Activated naive CD4-positive, alpha-beta T cell treated with anti-CD3 and anti-CD28 coated beads, Interleukin-2, amount 50 U/mL, for 72 hours (primary cell): ENCODE measurements at regions not wholly inside any gene's neighbourhood (a gene's known extent, or its start where the extent isn't known, plus 50 kb on each side); places are given as distances from the start of the nearest gene placed in this dataset.

ENCODE experiments used
- ATAC-seq, 2 donors: fragments of 150-1000 bp; cut with Tn5 transposase; 2 replicates each; pipeline ENCODE4 v1.10.0; 2021; ENCODE audit warnings: mild to moderate bottlenecking in 2 of 2, moderate library complexity in 2 of 2
- DNase-seq, 2 donors: peaks; one replicate each; pipeline ENCODE4 v3.0.0; 2021 to 2022; ENCODE audit warnings: low spot score in 2 of 2
- H3K27ac Mint-ChIP-seq, 2 donors: one replicate each; pipeline ENCODE4 v1.8.0; 2022; ENCODE audit warnings: mild to moderate bottlenecking in 2 of 2, mixed read lengths in 2 of 2
- H3K36me3 Mint-ChIP-seq, 2 donors: one replicate each; pipeline ENCODE4 v1.8.0; 2022; ENCODE audit warnings: mixed read lengths in 2 of 2
- H3K9me3 Mint-ChIP-seq, 2 donors: one replicate each; pipeline ENCODE4 v1.8.0; 2022; ENCODE audit warnings: mixed read lengths in 2 of 2

- no peak for ATAC-seq
- H3K9me3 Mint-ChIP-seq, result no peaks in the 10 kb centered on the region
- H3K27ac Mint-ChIP-seq, result no peak overlapping the region
- H3K36me3 Mint-ChIP-seq, result no peaks in the 10 kb centered on the region
- no peak for DNase-seq
Measured at GRCh38 chr15:91716536-91716935, 137.0 kb upstream of the SLCO3A1 start.

GRCh38 chr15:91717811-91718210, 135.7 kb upstream of the SLCO3A1 start:
- Mint-ChIP-seq H3K9me3 (no peaks in the 10 kb centered on the region), H3K27ac (no peak overlapping the region), H3K36me3 (no peaks in the 10 kb centered on the region)
- DNase-seq (no peak), ATAC-seq (no peak)

- Mint-ChIP-seq H3K9me3 (no peaks in the 10 kb centered on the region), H3K36me3 (no peaks in the 10 kb centered on the region), H3K27ac (no peak overlapping the region)
- ATAC-seq (no peak), DNase-seq (no peak)
Measured at GRCh38 chr15:91723959-91724358, 129.5 kb upstream of the SLCO3A1 start.

- ATAC-seq (no peak), DNase-seq (no peak)
- no peaks in the 10 kb centered on the region for H3K36me3 Mint-ChIP-seq
- H3K27ac Mint-ChIP-seq, result no peak overlapping the region
- H3K9me3 Mint-ChIP-seq, result no peaks in the 10 kb centered on the region
Measured at GRCh38 chr15:91733661-91734060, 119.8 kb upstream of the SLCO3A1 start.

GRCh38 chr15:91737151-91737818, 116.2 kb upstream of the SLCO3A1 start:
- Mint-ChIP-seq H3K9me3 (no peaks in the 10 kb centered on the region), H3K27ac (no peak overlapping the region), H3K36me3 (no peaks in the 10 kb centered on the region)
- ATAC-seq, result no peak
- no peak for DNase-seq

- DNase-seq (no peak), ATAC-seq (no peak)
- Mint-ChIP-seq H3K36me3 (peaks cover 0 to 4% of the 10 kb centered on the region in 2 donors), H3K27ac (no peak overlapping the region), H3K9me3 (no peaks in the 10 kb centered on the region)
Measured at GRCh38 chr15:91741986-91742385, 111.5 kb upstream of the SLCO3A1 start.

- peaks cover 6 to 10% of the 10 kb centered on the region in 2 donors for H3K9me3 Mint-ChIP-seq
- H3K27ac Mint-ChIP-seq, result no peak overlapping the region
- no peak for ATAC-seq
- no peaks in the 10 kb centered on the region for H3K36me3 Mint-ChIP-seq
- no peak for DNase-seq
Measured at GRCh38 chr15:91751611-91752010, 101.9 kb upstream of the SLCO3A1 start.

GRCh38 chr15:91752081-91752785, 101.3 kb upstream of the SLCO3A1 start:
- no peaks in the 10 kb centered on the region for H3K36me3 Mint-ChIP-seq
- ATAC-seq (no peak), DNase-seq (no peak)

GRCh38 chr15:91759560-91759959, 93.9 kb upstream of the SLCO3A1 start:
- ATAC-seq (no peak), DNase-seq (no peak)
- no peak overlapping the region for H3K27ac Mint-ChIP-seq
- H3K36me3 Mint-ChIP-seq, result no peaks in the 10 kb centered on the region
- H3K9me3 Mint-ChIP-seq, result no peaks in the 10 kb centered on the region

More at GRCh38 chr15:91752081-91752785, 101.3 kb upstream of the SLCO3A1 start:
- Mint-ChIP-seq H3K9me3 (peaks cover 6 to 10% of the 10 kb centered on the region in 2 donors), H3K27ac (no peak overlapping the region)

- no peak for DNase-seq
- Mint-ChIP-seq H3K36me3 (no peaks in the 10 kb centered on the region), H3K9me3 (no peaks in the 10 kb centered on the region), H3K27ac (no peak overlapping the region)
- no peak for ATAC-seq
Measured at GRCh38 chr15:91765660-91766059, 87.8 kb upstream of the SLCO3A1 start.

- no peak for ATAC-seq
- DNase-seq, result no peak
- Mint-ChIP-seq H3K27ac (no peak overlapping the region), H3K36me3 (no peaks in the 10 kb centered on the region), H3K9me3 (no peaks in the 10 kb centered on the region)
Measured at GRCh38 chr15:91769476-91769875, 84.0 kb upstream of the SLCO3A1 start.

GRCh38 chr15:91769894-91770293, 83.6 kb upstream of the SLCO3A1 start:
- ATAC-seq (no peak), DNase-seq (no peak)
- Mint-ChIP-seq H3K36me3 (no peaks in the 10 kb centered on the region), H3K27ac (no peak overlapping the region), H3K9me3 (no peaks in the 10 kb centered on the region)

- ATAC-seq, result no peak
- no peak for DNase-seq
- Mint-ChIP-seq H3K9me3 (no peaks in the 10 kb centered on the region), H3K36me3 (no peaks in the 10 kb centered on the region), H3K27ac (no peak overlapping the region)
Measured at GRCh38 chr15:91776104-91776503, 77.4 kb upstream of the SLCO3A1 start.

- H3K27ac Mint-ChIP-seq, result no peak overlapping the region
- no peaks in the 10 kb centered on the region for H3K36me3 Mint-ChIP-seq
- ATAC-seq, result no peak
- no peak for DNase-seq
- no peaks in the 10 kb centered on the region for H3K9me3 Mint-ChIP-seq
Measured at GRCh38 chr15:91779960-91780359, 73.5 kb upstream of the SLCO3A1 start.

GRCh38 chr15:91780387-91780786, 73.1 kb upstream of the SLCO3A1 start:
- Mint-ChIP-seq H3K9me3 (no peaks in the 10 kb centered on the region), H3K27ac (no peak overlapping the region), H3K36me3 (no peaks in the 10 kb centered on the region)
- no peak for ATAC-seq
- DNase-seq, result no peak

- Mint-ChIP-seq H3K27ac (no peak overlapping the region), H3K9me3 (no peaks in the 10 kb centered on the region), H3K36me3 (no peaks in the 10 kb centered on the region)
- DNase-seq (no peak), ATAC-seq (no peak)
Measured at GRCh38 chr15:91782221-91782620, 71.3 kb upstream of the SLCO3A1 start.

- DNase-seq, result no peak
- Mint-ChIP-seq H3K36me3 (no peaks in the 10 kb centered on the region), H3K9me3 (no peaks in the 10 kb centered on the region), H3K27ac (no peak overlapping the region)
- ATAC-seq, result no peak
Measured at GRCh38 chr15:91783008-91783407, 70.5 kb upstream of the SLCO3A1 start.

- DNase-seq (no peak), ATAC-seq (no peak)
- no peaks in the 10 kb centered on the region for H3K9me3 Mint-ChIP-seq
- no peak overlapping the region for H3K27ac Mint-ChIP-seq
- H3K36me3 Mint-ChIP-seq, result no peaks in the 10 kb centered on the region
Measured at GRCh38 chr15:91783451-91783850, 70.1 kb upstream of the SLCO3A1 start.
